HepG2 (cell line): ENCODE measurements at regions not wholly inside any gene's neighbourhood (a gene's known extent, or its start where the extent isn't known, plus 50 kb on each side); places are given as distances from the start of the nearest gene placed in this dataset.

ENCODE experiments used
- KMT2A ChIP-seq: sonication (generic); formaldehyde crosslinking; IDR thresholded peaks from 2 replicates; pipeline ENCODE4 v1.4.0; 2020; ENCODE audit warnings: missing genetic modification reagents
- TF ChIP-seq, protein P1 (sequence below): sonication (generic); formaldehyde crosslinking; IDR thresholded peaks from 2 replicates; pipeline ENCODE4 v1.4.0; 2020; ENCODE audit warnings: mild to moderate bottlenecking, missing genetic modification reagents
- TF ChIP-seq, protein P2 (sequence below): sonication (generic); formaldehyde crosslinking; IDR thresholded peaks from 2 replicates; pipeline ENCODE4 v1.5.0; 2020; ENCODE audit warnings: missing genetic modification reagents

DNA sequence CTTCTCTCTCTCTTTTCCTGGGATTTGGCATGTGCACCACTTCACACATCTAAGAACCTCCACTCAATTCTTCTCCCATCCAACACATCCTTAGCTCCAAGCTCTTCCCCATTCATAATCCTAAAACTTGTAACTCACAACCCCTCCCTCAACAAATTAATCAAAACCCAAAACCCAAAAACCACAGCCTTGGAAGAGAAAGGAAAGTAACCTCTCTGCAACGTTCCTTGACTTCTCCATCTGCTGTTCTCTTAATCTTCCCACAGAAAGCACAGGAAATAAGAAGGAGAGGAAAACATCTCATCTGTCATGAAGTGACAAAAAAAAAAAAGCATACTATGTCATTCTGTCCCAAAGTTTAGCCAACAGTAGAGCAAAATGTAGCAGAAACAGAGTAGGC lies 66.2 kb downstream of the DRD1 start (continued):
- TF ChIP-seq, protein P1, sequence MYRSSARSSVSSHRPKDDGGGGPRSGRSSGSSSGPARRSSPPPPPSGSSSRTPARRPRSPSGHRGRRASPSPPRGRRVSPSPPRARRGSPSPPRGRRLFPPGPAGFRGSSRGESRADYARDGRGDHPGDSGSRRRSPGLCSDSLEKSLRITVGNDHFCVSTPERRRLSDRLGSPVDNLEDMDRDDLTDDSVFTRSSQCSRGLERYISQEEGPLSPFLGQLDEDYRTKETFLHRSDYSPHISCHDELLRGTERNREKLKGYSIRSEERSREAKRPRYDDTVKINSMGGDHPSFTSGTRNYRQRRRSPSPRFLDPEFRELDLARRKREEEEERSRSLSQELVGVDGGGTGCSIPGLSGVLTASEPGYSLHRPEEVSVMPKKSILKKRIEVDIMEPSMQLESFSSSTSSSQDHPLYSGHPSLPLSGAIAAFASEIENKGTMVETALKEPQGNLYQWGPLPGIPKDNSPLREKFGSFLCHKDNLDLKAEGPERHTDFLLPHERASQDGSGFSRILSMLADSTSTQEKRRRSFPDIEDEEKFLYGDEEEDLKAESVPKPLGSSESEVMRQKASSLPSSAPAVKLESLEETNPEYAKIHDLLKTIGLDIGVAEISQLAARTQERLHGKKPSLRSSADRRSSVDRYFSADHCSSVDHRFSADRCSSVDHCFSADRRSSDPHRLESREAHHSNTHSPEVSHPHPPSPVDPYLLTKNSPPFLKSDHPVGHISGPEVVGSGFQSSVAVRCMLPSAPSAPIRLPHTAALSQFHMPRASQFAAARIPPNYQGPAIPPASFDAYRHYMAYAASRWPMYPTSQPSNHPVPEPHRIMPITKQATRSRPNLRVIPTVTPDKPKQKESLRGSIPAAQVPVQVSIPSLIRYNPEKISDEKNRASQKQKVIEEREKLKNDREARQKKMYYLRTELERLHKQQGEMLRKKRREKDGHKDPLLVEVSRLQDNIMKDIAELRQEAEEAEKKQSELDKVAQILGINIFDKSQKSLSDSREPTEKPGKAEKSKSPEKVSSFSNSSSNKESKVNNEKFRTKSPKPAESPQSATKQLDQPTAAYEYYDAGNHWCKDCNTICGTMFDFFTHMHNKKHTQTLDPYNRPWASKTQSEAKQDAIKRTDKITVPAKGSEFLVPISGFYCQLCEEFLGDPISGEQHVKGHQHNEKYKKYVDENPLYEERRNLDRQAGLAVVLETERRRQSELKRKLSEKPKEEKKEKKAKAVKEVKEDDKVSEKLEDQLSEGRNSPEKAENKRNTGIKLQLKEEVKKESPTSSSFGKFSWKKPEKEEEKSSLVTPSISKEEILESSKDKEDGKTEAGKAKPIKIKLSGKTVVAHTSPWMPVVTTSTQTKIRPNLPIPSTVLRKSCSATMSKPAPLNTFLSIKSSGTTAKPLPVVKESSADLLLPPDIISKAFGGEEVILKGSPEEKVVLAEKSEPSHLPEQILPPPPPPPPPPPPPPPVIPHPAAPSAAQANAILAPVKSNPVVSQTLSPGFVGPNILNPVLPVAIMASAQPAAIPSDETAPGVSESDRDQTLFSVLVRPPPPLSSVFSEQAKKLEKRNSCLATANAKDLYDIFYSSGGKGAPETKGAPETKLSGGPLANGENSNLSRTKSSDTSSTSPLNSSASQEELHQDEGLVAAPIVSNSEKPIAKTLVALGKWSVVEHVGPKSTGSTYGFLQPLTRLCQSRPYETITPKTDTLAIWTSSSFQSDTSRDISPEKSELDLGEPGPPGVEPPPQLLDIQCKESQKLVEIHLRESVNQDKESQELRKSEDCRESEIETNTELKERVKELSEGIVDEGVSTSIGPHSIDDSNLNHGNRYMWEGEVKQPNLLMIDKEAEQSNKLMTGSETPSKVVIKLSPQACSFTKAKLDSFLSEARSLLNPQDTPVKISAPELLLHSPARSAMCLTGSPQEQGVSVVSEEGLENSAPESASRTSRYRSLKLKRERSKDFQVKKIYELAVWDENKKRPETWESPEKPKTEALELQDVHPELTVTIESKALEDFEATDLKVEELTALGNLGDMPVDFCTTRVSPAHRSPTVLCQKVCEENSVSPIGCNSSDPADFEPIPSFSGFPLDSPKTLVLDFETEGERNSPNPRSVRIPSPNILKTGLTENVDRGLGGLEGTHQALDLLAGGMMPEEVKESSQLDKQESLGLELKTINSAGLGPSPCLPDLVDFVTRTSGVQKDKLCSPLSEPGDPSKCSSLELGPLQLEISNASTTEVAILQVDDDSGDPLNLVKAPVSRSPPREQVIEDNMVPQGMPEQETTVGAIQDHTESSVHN = no peak
- no peak for TF ChIP-seq KMT2A (CRISPR knock-in tag)
- TF ChIP-seq, protein P2, sequence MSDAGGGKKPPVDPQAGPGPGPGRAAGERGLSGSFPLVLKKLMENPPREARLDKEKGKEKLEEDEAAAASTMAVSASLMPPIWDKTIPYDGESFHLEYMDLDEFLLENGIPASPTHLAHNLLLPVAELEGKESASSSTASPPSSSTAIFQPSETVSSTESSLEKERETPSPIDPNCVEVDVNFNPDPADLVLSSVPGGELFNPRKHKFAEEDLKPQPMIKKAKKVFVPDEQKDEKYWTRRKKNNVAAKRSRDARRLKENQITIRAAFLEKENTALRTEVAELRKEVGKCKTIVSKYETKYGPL (CRISPR knock-in tag) = no peak
